OCI-LY7 (cell line): ENCODE measurements at regions not wholly inside any gene's neighbourhood (a gene's known extent, or its start where the extent isn't known, plus 50 kb on each side); places are given as distances from the start of the nearest gene placed in this dataset.

Source experiments
- CTCF ChIP-seq: fragments of 200-600 bp; sonication (generic); conservative IDR thresholded peaks from 2 replicates; pipeline ENCODE4 v1.5.1; 2014; ENCODE audit warnings: mild to moderate bottlenecking, antibody characterized with exemption, low read length, moderate library complexity, mixed read lengths
- EZH2phosphoT487 ChIP-seq: fragments of 200-600 bp; sonication (generic); IDR thresholded peaks from 2 replicates; pipeline ENCODE4 v1.6.1; 2018; ENCODE audit warnings: low read depth, borderline replicate concordance, mild to moderate bottlenecking, mixed run types, antibody characterized with exemption, low read length, moderate library complexity, mixed read lengths

- TF ChIP-seq EZH2phosphoT487 (no peak), CTCF (no peak)
Measured at GRCh38 chr10:53598914-53599313, 826.3 kb upstream of the MBL2 start.
